Mucosa of descending colon (tissue), 3 donors: ENCODE measurements at regions not wholly inside any gene's neighbourhood (a gene's known extent, or its start where the extent isn't known, plus 50 kb on each side); places are given as distances from the start of the nearest gene placed in this dataset.

ENCODE experiments used
- ATAC-seq: fragments of 200-7000 bp; cut with Tn5 transposase; one replicate; pipeline ENCODE4 v1.9.1; 2020; ENCODE audit warnings: mild to moderate bottlenecking, moderate library complexity
- DNase-seq, 3 donors: peaks; one replicate each; pipeline ENCODE4 v3.0.0-alpha.2; 2020
- H3K36me3 ChIP-seq: fragments of 200-600 bp; one replicate; pipeline ENCODE4 v1.8.0; 2021; ENCODE audit warnings: low read depth, mild to moderate bottlenecking
- H3K4me1 ChIP-seq: fragments of 200-600 bp; one replicate; pipeline ENCODE4 v1.8.0; 2021; ENCODE audit warnings: low read depth, mild to moderate bottlenecking
- H3K4me3 ChIP-seq: fragments of 200-600 bp; one replicate; pipeline ENCODE4 v1.8.0; 2021; ENCODE audit warnings: mild to moderate bottlenecking
- H3K9me3 ChIP-seq: fragments of 200-600 bp; one replicate; pipeline ENCODE4 v1.8.0; 2021; ENCODE audit warnings: mild to moderate bottlenecking
- CTCF ChIP-seq: fragments of 200-600 bp; IDR thresholded peaks from one replicate; pipeline ENCODE4 v1.8.0; 2022; ENCODE audit warnings: antibody characterized with exemption, mild to moderate bottlenecking
- intact Hi-C, 2 donors: fragments of 100-400 bp; cut with DNase I in 1 of 2; cut with micrococcal nuclease in 1 of 2; formaldehyde crosslinking; loops; one replicate each; pipeline versions ENCODE4 v1.11.0 to v1.11.1; 2022; cut with DNase I, micrococcal nuclease
- donor health status: DM: no; HTN: no; CAD: no; lungs with moderate emphysema.
- donor health status: DM: no; HTN: no; CAD: no.
- donor health status: DM: no; HTN: yes; CAD: no.

GRCh38 chr2:23002234-23002633, 382.7 kb upstream of the KLHL29 start:
- TF ChIP-seq CTCF = no peak
- no peaks in the 10 kb centered on the region for H3K36me3 ChIP-seq
- intact Hi-C loops = no loop called here
- H3K4me1 ChIP-seq = no peaks in the 10 kb centered on the region
- ATAC-seq = no peak
- DNase-seq = no peak
- H3K9me3 ChIP-seq = no peaks in the 10 kb centered on the region
- no peak overlapping the region for H3K4me3 ChIP-seq

GRCh38 chr2:23005469-23005868, 379.5 kb upstream of the KLHL29 start:
- Histone ChIP-seq H3K4me3 (no peak overlapping the region), H3K36me3 (no peaks in the 10 kb centered on the region), H3K4me1 (peaks cover 3% of the 10 kb centered on the region), H3K9me3 (no peaks in the 10 kb centered on the region)
- DNase-seq (no peak), ATAC-seq (no peak)
- no peak for TF ChIP-seq CTCF
- intact Hi-C loops = no loop called here

- Histone ChIP-seq H3K36me3 (no peaks in the 10 kb centered on the region), H3K4me1 (peaks cover 3% of the 10 kb centered on the region), H3K4me3 (no peak overlapping the region), H3K9me3 (no peaks in the 10 kb centered on the region)
- no peak for ATAC-seq
- no peak for TF ChIP-seq CTCF
- intact Hi-C loops = no loop called here
- DNase-seq = no peak
These were observed 377.2 kb upstream of the KLHL29 start for GRCh38 chr2:23007631-23008235.

GRCh38 chr2:23008440-23008839, 376.5 kb upstream of the KLHL29 start:
- intact Hi-C loops = no loop called here
- Histone ChIP-seq H3K36me3 (no peaks in the 10 kb centered on the region), H3K4me1 (peaks cover 3% of the 10 kb centered on the region), H3K9me3 (no peaks in the 10 kb centered on the region), H3K4me3 (no peak overlapping the region)
- DNase-seq (no peak), ATAC-seq (no peak)
- no peak for TF ChIP-seq CTCF

GRCh38 chr2:23008951-23009350, 376.0 kb upstream of the KLHL29 start:
- no peak for DNase-seq
- Histone ChIP-seq H3K4me3 (no peak overlapping the region), H3K36me3 (no peaks in the 10 kb centered on the region), H3K4me1 (peaks cover 3% of the 10 kb centered on the region), H3K9me3 (no peaks in the 10 kb centered on the region)
- ATAC-seq = no peak
- TF ChIP-seq CTCF = no peak
- intact Hi-C loops = no loop called here
